Body of pancreas (tissue), 4 donors: ENCODE measurements at regions not wholly inside any gene's neighbourhood (a gene's known extent, or its start where the extent isn't known, plus 50 kb on each side); places are given as distances from the start of the nearest gene placed in this dataset.

ENCODE experiments used
- CTCF ChIP-seq, 7 experiments: fragments of 450-650 bp in 4 of 7; fragments of 200-600 bp in 3 of 7; sonication (generic) in 3 of 7; IDR thresholded peaks; one replicate each; pipeline ENCODE4 v1.5.1; 2016 to 2019; ENCODE audit warnings: antibody characterized with exemption in 7 of 7
- POLR2A ChIP-seq, 3 donors: fragments of 450-650 bp; IDR thresholded peaks; one replicate each; pipeline ENCODE4 v1.6.1; 2016; ENCODE audit warnings: antibody characterized with exemption in 3 of 3, mild to moderate bottlenecking in 2 of 3

DNA sequence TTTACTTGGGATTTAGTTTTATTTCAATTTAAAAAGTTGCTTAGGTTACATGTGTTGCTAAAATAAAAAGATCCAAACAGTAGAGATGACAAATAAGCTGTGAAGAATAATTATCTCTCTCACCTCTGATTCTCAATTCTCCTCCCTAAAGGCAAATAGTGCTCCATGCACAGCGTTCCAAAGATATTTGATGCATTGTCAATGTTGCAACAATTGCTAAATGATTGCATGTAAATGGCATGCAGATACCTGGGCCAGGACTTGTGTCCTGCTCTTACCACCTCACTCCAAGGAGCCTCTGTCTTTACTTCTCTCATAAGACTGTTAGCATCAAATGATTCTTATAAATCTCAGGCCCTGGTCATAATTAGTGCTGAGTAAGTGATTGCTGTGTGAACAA is 217.7 kb downstream of the SEC23IP start:
- TF ChIP-seq CTCF (IDR thresholded peaks at IDR 0.05) (no peak), POLR2A (IDR thresholded peaks at IDR 0.05) (no peak)
